KMS-11 (cell line): ENCODE measurements at regions not wholly inside any gene's neighbourhood (a gene's known extent, or its start where the extent isn't known, plus 50 kb on each side); places are given as distances from the start of the nearest gene placed in this dataset.

Experiments used
- H2AFZ ChIP-seq: fragments of 200-600 bp; sonication (generic); 2 replicates; pipeline ENCODE4 v1.6.1; 2016; ENCODE audit warnings: antibody characterized with exemption, mixed run types, low read depth
- H3K27ac ChIP-seq: fragments of 200-600 bp; sonication (generic); 2 replicates; pipeline ENCODE4 v1.6.1; 2016; ENCODE audit warnings: mild to moderate bottlenecking, mixed run types
- H3K27me3 ChIP-seq: fragments of 200-600 bp; sonication (generic); 2 replicates; pipeline ENCODE4 v1.6.1; 2017; ENCODE audit warnings: mild to moderate bottlenecking, low read depth, mixed run types, moderate library complexity; ENCODE audit not compliant: insufficient read depth
- H3K36me3 ChIP-seq: fragments of 200-600 bp; sonication (generic); 2 replicates; pipeline ENCODE4 v1.6.1; 2017; ENCODE audit warnings: mild to moderate bottlenecking, mixed run types; ENCODE audit not compliant: insufficient read depth
- H3K4me1 ChIP-seq: fragments of 200-600 bp; sonication (generic); 2 replicates; pipeline ENCODE4 v1.6.1; 2016; ENCODE audit warnings: mild to moderate bottlenecking, low read depth, mixed run types; ENCODE audit not compliant: poor library complexity, severe bottlenecking
- H3K4me2 ChIP-seq: fragments of 200-600 bp; sonication (generic); 2 replicates; pipeline ENCODE4 v1.7.0; 2016; ENCODE audit warnings: mild to moderate bottlenecking, mixed run types
- H3K4me3 ChIP-seq: fragments of 200-600 bp; sonication (generic); IDR thresholded peaks from 2 replicates; pipeline ENCODE4 v1.6.1; 2017; ENCODE audit warnings: low read depth, low read length, mixed read lengths; ENCODE audit not compliant: insufficient read depth
- H3K79me2 ChIP-seq: fragments of 200-600 bp; sonication (generic); 2 replicates; pipeline ENCODE4 v1.6.1; 2016; ENCODE audit warnings: low read depth, mixed run types; ENCODE audit not compliant: insufficient read depth
- H3K9ac ChIP-seq: fragments of 200-600 bp; sonication (generic); 2 replicates; pipeline ENCODE4 v1.6.1; 2016; ENCODE audit warnings: mild to moderate bottlenecking, mixed run types
- H4K20me1 ChIP-seq: fragments of 200-600 bp; sonication (generic); 2 replicates; pipeline ENCODE4 v1.6.1; 2016; ENCODE audit warnings: mild to moderate bottlenecking, mixed run types; ENCODE audit not compliant: insufficient read depth
- CTCF ChIP-seq: fragments of 200-600 bp; sonication (generic); conservative IDR thresholded peaks from 2 replicates; pipeline ENCODE4 v1.6.1; 2017; ENCODE audit warnings: low read depth, mild to moderate bottlenecking, antibody characterized with exemption, low read length, moderate library complexity, mixed read lengths

- H3K4me2 ChIP-seq, result no peak overlapping the region
- H3K9ac ChIP-seq, result no peak overlapping the region
- no peaks in the 10 kb centered on the region for H3K36me3 ChIP-seq
- H3K4me3 ChIP-seq, result no peak overlapping the region
- no peak overlapping the region for H2AFZ ChIP-seq
- H3K27ac ChIP-seq, result no peak overlapping the region
- no peaks in the 10 kb centered on the region for H4K20me1 ChIP-seq
- no peak for TF ChIP-seq CTCF
- no peaks in the 10 kb centered on the region for H3K27me3 ChIP-seq
- H3K79me2 ChIP-seq, result no peaks in the 10 kb centered on the region
- no peaks in the 10 kb centered on the region for H3K4me1 ChIP-seq
These were observed 213.1 kb downstream of the C7orf25 start for GRCh38 chr7:42698600-42699374.

- no peaks in the 10 kb centered on the region for H3K79me2 ChIP-seq
- H3K4me2 ChIP-seq, result no peak overlapping the region
- H3K4me1 ChIP-seq, result no peaks in the 10 kb centered on the region
- no peak overlapping the region for H2AFZ ChIP-seq
- H3K9ac ChIP-seq, result no peak overlapping the region
- no peak overlapping the region for H3K27ac ChIP-seq
- no peaks in the 10 kb centered on the region for H3K36me3 ChIP-seq
- no peak overlapping the region for H3K4me3 ChIP-seq
- no peak for TF ChIP-seq CTCF
- no peaks in the 10 kb centered on the region for H4K20me1 ChIP-seq
- no peaks in the 10 kb centered on the region for H3K27me3 ChIP-seq
These were observed 216.9 kb downstream of the C7orf25 start for GRCh38 chr7:42694894-42695507.

- no peaks in the 10 kb centered on the region for H3K27me3 ChIP-seq
- H3K4me3 ChIP-seq, result no peak overlapping the region
- no peak overlapping the region for H3K27ac ChIP-seq
- no peak for TF ChIP-seq CTCF
- no peak overlapping the region for H3K9ac ChIP-seq
- no peak overlapping the region for H3K4me2 ChIP-seq
- H3K79me2 ChIP-seq, result no peaks in the 10 kb centered on the region
- no peaks in the 10 kb centered on the region for H4K20me1 ChIP-seq
- H3K36me3 ChIP-seq, result no peaks in the 10 kb centered on the region
- no peak overlapping the region for H2AFZ ChIP-seq
- no peaks in the 10 kb centered on the region for H3K4me1 ChIP-seq
These were observed 218.1 kb downstream of the C7orf25 start for GRCh38 chr7:42693722-42694121.

GRCh38 chr7:42692621-42693020, 219.2 kb downstream of the C7orf25 start:
- H3K4me2 ChIP-seq, result no peak overlapping the region
- TF ChIP-seq CTCF, result no peak
- no peaks in the 10 kb centered on the region for H3K36me3 ChIP-seq
- H3K9ac ChIP-seq, result no peak overlapping the region
- H3K27ac ChIP-seq, result no peak overlapping the region
- no peaks in the 10 kb centered on the region for H4K20me1 ChIP-seq
- H3K79me2 ChIP-seq, result no peaks in the 10 kb centered on the region
- no peaks in the 10 kb centered on the region for H3K4me1 ChIP-seq
- H2AFZ ChIP-seq, result no peak overlapping the region
- no peaks in the 10 kb centered on the region for H3K27me3 ChIP-seq
- no peak overlapping the region for H3K4me3 ChIP-seq
